AG04449 (cell line): ENCODE measurements at regions not wholly inside any gene's neighbourhood (a gene's known extent, or its start where the extent isn't known, plus 50 kb on each side); places are given as distances from the start of the nearest gene placed in this dataset.

ENCODE experiments used
- CTCF ChIA-PET: fragments of 350-600 bp; formaldehyde crosslinking; extraction: SDS; loops from one replicate; lab custom pipeline; 2021; ENCODE audit warnings: antibody characterized with exemption; lab: Yijun Ruan, JAX
- POLR2A ChIA-PET: fragments of 400-600, 350-600 bp; formaldehyde crosslinking; extraction: SDS; loops from one replicate; lab custom pipeline; 2020; ENCODE audit warnings: antibody characterized with exemption, inconsistent platforms; lab: Yijun Ruan, JAX
- DNase-seq: peaks from one replicate; pipeline ENCODE4 v3.0.0-alpha.2; 2010; ENCODE audit warnings: low read depth, low spot score
- H3K4me3 ChIP-seq: 2 replicates; pipeline ENCODE4 v1.5.1; 2011; ENCODE audit warnings: low read depth, mild to moderate bottlenecking, control low read depth, low read length
- CTCF ChIP-seq: IDR thresholded peaks from one replicate; pipeline ENCODE4 v1.5.1; 2011; ENCODE audit warnings: mild to moderate bottlenecking, moderate library complexity, low read length, control low read depth, inconsistent platforms; ENCODE audit not compliant: insufficient read depth; ENCODE audit errors: missing control alignments

- TF ChIP-seq CTCF, result no peak
- no peak for DNase-seq
- H3K4me3 ChIP-seq, result no peak overlapping the region
- POLR2A ChIA-PET, result no interaction called here
- CTCF ChIA-PET, result no interaction called here
Measured at GRCh38 chr14:76657404-76657803, 103.9 kb upstream of the VASH1 start.

- no peak overlapping the region for H3K4me3 ChIP-seq
- POLR2A ChIA-PET, result no interaction called here
- CTCF ChIA-PET, result interaction anchor here (1.0 to 1.4 kb wide), 2 partner anchors 10 to 52 kb away, joined by 3 to 6 read pairs; no protein-coding TSS in a partner anchor
- no peak for DNase-seq
- TF ChIP-seq CTCF, result no peak
Measured at GRCh38 chr14:76657846-76658245, 103.4 kb upstream of the VASH1 start.

GRCh38 chr14:76662580-76662979, 98.7 kb upstream of the VASH1 start:
- ChIA-PET CTCF (no interaction called here), POLR2A (no interaction called here)
- DNase-seq, result no peak
- no peak for TF ChIP-seq CTCF
- no peak overlapping the region for H3K4me3 ChIP-seq

- DNase-seq, result no peak
- no peak overlapping the region for H3K4me3 ChIP-seq
- ChIA-PET CTCF (no interaction called here), POLR2A (no interaction called here)
- TF ChIP-seq CTCF, result no peak
Measured at GRCh38 chr14:76664790-76665189, 96.5 kb upstream of the VASH1 start.

GRCh38 chr14:76666746-76667145, 94.5 kb upstream of the VASH1 start:
- no peak for DNase-seq
- no peak for TF ChIP-seq CTCF
- POLR2A ChIA-PET, result no interaction called here
- H3K4me3 ChIP-seq, result no peak overlapping the region
- CTCF ChIA-PET, result no interaction called here

- no peak for TF ChIP-seq CTCF
- CTCF ChIA-PET, result interaction anchor here (0.8 to 1.1 kb wide), 2 partner anchors 38 to 40 kb away, joined by 3 to 5 read pairs; no protein-coding TSS in a partner anchor
- DNase-seq, result no peak
- no peak overlapping the region for H3K4me3 ChIP-seq
- POLR2A ChIA-PET, result no interaction called here
Measured at GRCh38 chr14:76669770-76670169, 91.5 kb upstream of the VASH1 start.
